ENCODE measurements at regions not wholly inside any gene's neighbourhood (a gene's known extent, or its start where the extent isn't known, plus 50 kb on each side); places are given as distances from the start of the nearest gene placed in this dataset.
A peak's percentile ranks its signal among the peaks of the same experiment; 100 is the strongest.

- TF ChIP-seq CTCF (IDR thresholded peaks at IDR 0.05): no peak
- Histone ChIP-seq H3K9me3 (ENCODE audit: control insufficient read depth, low read length) (no peaks in the 10 kb centered on the region), H3K9ac (no peak overlapping the region), H3K27me3 (ENCODE audit: control insufficient read depth, insufficient read depth, low read length) (no peaks in the 10 kb centered on the region), H3K4me1 (no peaks in the 10 kb centered on the region), H3K4me3 (ENCODE audit: low read depth, low read length) (no peak overlapping the region), H3K4me2 (ENCODE audit: low read length) (no peak overlapping the region), H3K36me3 (ENCODE audit: control insufficient read depth, insufficient read depth, low read length) (no peaks in the 10 kb centered on the region), H3K79me2 (no peaks in the 10 kb centered on the region), H2AFZ (no peak overlapping the region), H3K27ac (no peak overlapping the region)
These were observed 143.3 kb downstream of the SNX10 start for GRCh38 chr7:26434974-26435373.

GRCh38 chr7:26437003-26437532, 145.4 kb downstream of the SNX10 start:
- Histone ChIP-seq H3K9me3 (ENCODE audit: control insufficient read depth, low read length) (no peaks in the 10 kb centered on the region), H3K27ac (no peak overlapping the region), H3K36me3 (ENCODE audit: control insufficient read depth, insufficient read depth, low read length) (no peaks in the 10 kb centered on the region), H2AFZ (no peak overlapping the region), H3K4me3 (ENCODE audit: low read depth, low read length) (no peak overlapping the region), H3K79me2 (no peaks in the 10 kb centered on the region), H3K27me3 (ENCODE audit: control insufficient read depth, insufficient read depth, low read length) (no peaks in the 10 kb centered on the region), H3K9ac (no peak overlapping the region), H3K4me1 (peaks cover 4% of the 10 kb centered on the region), H3K4me2 (ENCODE audit: low read length) (no peak overlapping the region)
- no peak for TF ChIP-seq CTCF (IDR thresholded peaks at IDR 0.05)

- TF ChIP-seq CTCF (IDR thresholded peaks at IDR 0.05): no peak
- Histone ChIP-seq H3K27me3 (ENCODE audit: control insufficient read depth, insufficient read depth, low read length) (no peaks in the 10 kb centered on the region), H3K4me1 (peaks cover 4% of the 10 kb centered on the region), H3K27ac (no peak overlapping the region), H3K36me3 (ENCODE audit: control insufficient read depth, insufficient read depth, low read length) (no peaks in the 10 kb centered on the region), H3K4me3 (ENCODE audit: low read depth, low read length) (no peak overlapping the region), H3K79me2 (no peaks in the 10 kb centered on the region), H2AFZ (no peak overlapping the region), H3K9ac (no peak overlapping the region), H3K4me2 (ENCODE audit: low read length) (no peak overlapping the region), H3K9me3 (ENCODE audit: control insufficient read depth, low read length) (no peaks in the 10 kb centered on the region)
These were observed 146.4 kb downstream of the SNX10 start for GRCh38 chr7:26438078-26438477.

GRCh38 chr7:26439521-26440232, 148.0 kb downstream of the SNX10 start:
- Histone ChIP-seq H3K79me2 (no peaks in the 10 kb centered on the region), H3K4me1 (peaks cover 4% of the 10 kb centered on the region), H2AFZ (peak overlapping the region; percentile 23), H3K27me3 (ENCODE audit: control insufficient read depth, insufficient read depth, low read length) (no peaks in the 10 kb centered on the region), H3K9ac (no peak overlapping the region), H3K4me2 (ENCODE audit: low read length) (no peak overlapping the region), H3K9me3 (ENCODE audit: control insufficient read depth, low read length) (no peaks in the 10 kb centered on the region), H3K27ac (no peak overlapping the region), H3K4me3 (ENCODE audit: low read depth, low read length) (no peak overlapping the region), H3K36me3 (ENCODE audit: control insufficient read depth, insufficient read depth, low read length) (no peaks in the 10 kb centered on the region)
- TF ChIP-seq CTCF (IDR thresholded peaks at IDR 0.05): no peak

Data from parathyroid adenoma (tissue), 2 donors.